ENCODE measurements at regions not wholly inside any gene's neighbourhood (a gene's known extent, or its start where the extent isn't known, plus 50 kb on each side); places are given as distances from the start of the nearest gene placed in this dataset.

- DNase-seq (ENCODE audit: low read depth): no peak
Observed at GRCh38 chr17:72258711-72259110, 137.9 kb downstream of the SOX9 start.

GRCh38 chr17:72259922-72260321 is 139.1 kb downstream of the SOX9 start:
- no peak for DNase-seq (ENCODE audit: low read depth)

- no peak for DNase-seq (ENCODE audit: low read depth)
Observed at GRCh38 chr17:72262766-72263165, 141.9 kb downstream of the SOX9 start.

GRCh38 chr17:72264682-72265405 is 144.0 kb downstream of the SOX9 start:
- DNase-seq (ENCODE audit: low read depth): no peak

GRCh38 chr17:72266112-72266775 is 145.4 kb downstream of the SOX9 start:
- no peak for DNase-seq (ENCODE audit: low read depth)

GRCh38 chr17:72267601-72268000 is 146.8 kb downstream of the SOX9 start:
- no peak for DNase-seq (ENCODE audit: low read depth)

- DNase-seq (ENCODE audit: low read depth): no peak
Observed at GRCh38 chr17:72268431-72268830, 147.6 kb downstream of the SOX9 start.

- peak; percentile 27 for DNase-seq (ENCODE audit: low read depth)
Observed at GRCh38 chr17:72270273-72270924, 149.6 kb downstream of the SOX9 start.

GRCh38 chr17:72271603-72272002 is 150.8 kb downstream of the SOX9 start:
- no peak for DNase-seq (ENCODE audit: low read depth)

- no peak for DNase-seq (ENCODE audit: low read depth)
Observed at GRCh38 chr17:72273289-72274056, 152.7 kb downstream of the SOX9 start.

GRCh38 chr17:72274614-72275013 is 153.8 kb downstream of the SOX9 start:
- no peak for DNase-seq (ENCODE audit: low read depth)

- no peak for DNase-seq (ENCODE audit: low read depth)
Observed at GRCh38 chr17:72280881-72281280, 160.1 kb downstream of the SOX9 start.

- no peak for DNase-seq (ENCODE audit: low read depth)
Observed at GRCh38 chr17:72282439-72283029, 161.7 kb downstream of the SOX9 start.

GRCh38 chr17:72284806-72285205 is 164.0 kb downstream of the SOX9 start:
- DNase-seq (ENCODE audit: low read depth): no peak

GRCh38 chr17:72287586-72287985 is 166.8 kb downstream of the SOX9 start:
- no peak for DNase-seq (ENCODE audit: low read depth)

- DNase-seq (ENCODE audit: low read depth): no peak
Observed at GRCh38 chr17:72294487-72294893, 173.7 kb downstream of the SOX9 start.

- DNase-seq (ENCODE audit: low read depth): no peak
Observed at GRCh38 chr17:72295916-72296315, 175.1 kb downstream of the SOX9 start.

GRCh38 chr17:72296456-72296855 is 175.6 kb downstream of the SOX9 start:
- DNase-seq (ENCODE audit: low read depth): no peak

GRCh38 chr17:72297326-72298115 is 176.7 kb downstream of the SOX9 start:
- peak; percentile 52 for DNase-seq (ENCODE audit: low read depth)

GRCh38 chr17:72299100-72299499 is 178.3 kb downstream of the SOX9 start:
- DNase-seq (ENCODE audit: low read depth): no peak

- DNase-seq (ENCODE audit: low read depth): no peak
Observed at GRCh38 chr17:72299592-72299991, 178.8 kb downstream of the SOX9 start.

Measured in fibroblast of the conjunctiva (primary cell).